ENCODE measurements at regions not wholly inside any gene's neighbourhood (a gene's known extent, or its start where the extent isn't known, plus 50 kb on each side); places are given as distances from the start of the nearest gene placed in this dataset.

- TF ChIP-seq CTCF (IDR thresholded peaks at IDR 0.05; ENCODE audit: low read depth, low read length): no peak
- no peak for DNase-seq (ENCODE audit: low read depth in 2 of 2)
- H3K4me3 ChIP-seq (replicated peaks in 1 of 2; ENCODE audit: low read depth in 2 of 2, low read length in 2 of 2): no peak overlapping the region
These were observed 1634.6 kb upstream of the CELF4 start for GRCh38 chr18:39200153-39200552.

GRCh38 chr18:39199231-39199855, 1633.7 kb upstream of the CELF4 start:
- no peak for TF ChIP-seq CTCF (IDR thresholded peaks at IDR 0.05; ENCODE audit: low read depth, low read length)
- no peak overlapping the region for H3K4me3 ChIP-seq (replicated peaks in 1 of 2; ENCODE audit: low read depth in 2 of 2, low read length in 2 of 2)
- no peak for DNase-seq (ENCODE audit: low read depth in 2 of 2)

GRCh38 chr18:39198376-39198775, 1632.8 kb upstream of the CELF4 start:
- TF ChIP-seq CTCF (IDR thresholded peaks at IDR 0.05; ENCODE audit: low read depth, low read length): no peak
- H3K4me3 ChIP-seq (replicated peaks in 1 of 2; ENCODE audit: low read depth in 2 of 2, low read length in 2 of 2): no peak overlapping the region
- no peak for DNase-seq (ENCODE audit: low read depth in 2 of 2)

GRCh38 chr18:39191931-39192330, 1626.3 kb upstream of the CELF4 start:
- DNase-seq (ENCODE audit: low read depth in 2 of 2): no peak
- H3K4me3 ChIP-seq (replicated peaks in 1 of 2; ENCODE audit: low read depth in 2 of 2, low read length in 2 of 2): no peak overlapping the region
- no peak for TF ChIP-seq CTCF (IDR thresholded peaks at IDR 0.05; ENCODE audit: low read depth, low read length)

- DNase-seq (ENCODE audit: low read depth in 2 of 2): no peak
- no peak for TF ChIP-seq CTCF (IDR thresholded peaks at IDR 0.05; ENCODE audit: low read depth, low read length)
- H3K4me3 ChIP-seq (replicated peaks in 1 of 2; ENCODE audit: low read depth in 2 of 2, low read length in 2 of 2): no peak overlapping the region
These were observed 1625.5 kb upstream of the CELF4 start for GRCh38 chr18:39191058-39191457.

- TF ChIP-seq CTCF (IDR thresholded peaks at IDR 0.05; ENCODE audit: low read depth, low read length): no peak
- DNase-seq (ENCODE audit: low read depth in 2 of 2): no peak
- no peak overlapping the region for H3K4me3 ChIP-seq (replicated peaks in 1 of 2; ENCODE audit: low read depth in 2 of 2, low read length in 2 of 2)
These were observed 1624.9 kb upstream of the CELF4 start for GRCh38 chr18:39190508-39190907.

- H3K4me3 ChIP-seq (replicated peaks in 1 of 2; ENCODE audit: low read depth in 2 of 2, low read length in 2 of 2): no peak overlapping the region
- DNase-seq (ENCODE audit: low read depth in 2 of 2): no peak
- no peak for TF ChIP-seq CTCF (IDR thresholded peaks at IDR 0.05; ENCODE audit: low read depth, low read length)
These were observed 1622.7 kb upstream of the CELF4 start for GRCh38 chr18:39188278-39188677.
